Dedifferentiated amniotic fluid mesenchymal stem cell (primary cell): ENCODE measurements at regions not wholly inside any gene's neighbourhood (a gene's known extent, or its start where the extent isn't known, plus 50 kb on each side); places are given as distances from the start of the nearest gene placed in this dataset.
"Not testable (repeated sequence)": the region's sequence is repeated elsewhere in the genome, so short reads cannot be mapped to it uniquely, and the experiment has no call there.

Experiments
- DNase-seq: peaks from one replicate; pipeline ENCODE4 v3.0.0-alpha.2; 2016; ENCODE audit errors: extremely low spot score

DNA sequence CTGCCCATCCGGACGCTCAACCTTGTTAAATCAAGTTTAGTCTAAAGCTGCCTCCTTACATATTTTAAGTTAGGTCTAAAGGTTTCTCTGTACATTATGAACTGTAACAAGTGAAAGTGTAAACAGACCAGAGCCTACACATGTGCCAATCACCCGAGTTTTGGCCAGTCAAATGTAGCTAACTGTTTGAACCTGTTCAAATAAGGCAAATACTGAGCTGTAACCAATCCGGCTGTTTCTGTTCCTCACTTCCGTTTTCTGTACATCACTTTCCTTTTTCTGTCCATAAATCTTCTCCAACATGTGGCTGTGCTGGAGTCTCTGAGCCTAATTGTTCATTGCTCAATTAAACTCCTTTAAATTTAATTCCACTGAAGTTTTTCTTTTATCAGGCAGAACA lies 113.3 kb upstream of the SHISA3 start:
- no peak for DNase-seq

DNA sequence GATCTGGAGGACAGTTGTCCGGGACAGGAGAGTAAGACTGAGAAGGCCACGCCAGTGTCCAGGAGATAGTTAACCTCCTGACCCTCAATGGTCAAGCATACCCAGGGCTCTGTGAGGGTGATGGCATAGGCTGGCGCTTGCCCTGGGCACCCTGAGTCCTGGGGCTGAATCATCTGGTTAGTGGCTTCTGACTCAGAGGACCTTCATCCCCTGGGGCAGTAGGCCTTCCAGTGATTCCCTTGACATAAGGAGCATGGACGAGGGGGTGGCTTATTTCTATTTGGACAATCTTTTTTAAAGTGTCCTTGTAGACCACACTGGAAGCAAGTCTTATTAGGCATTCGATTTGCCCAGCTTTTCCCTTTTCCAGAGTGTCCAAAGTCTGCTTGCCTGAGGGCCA lies 108.4 kb upstream of the SHISA3 start:
- DNase-seq, result not testable (repeated sequence)

DNA sequence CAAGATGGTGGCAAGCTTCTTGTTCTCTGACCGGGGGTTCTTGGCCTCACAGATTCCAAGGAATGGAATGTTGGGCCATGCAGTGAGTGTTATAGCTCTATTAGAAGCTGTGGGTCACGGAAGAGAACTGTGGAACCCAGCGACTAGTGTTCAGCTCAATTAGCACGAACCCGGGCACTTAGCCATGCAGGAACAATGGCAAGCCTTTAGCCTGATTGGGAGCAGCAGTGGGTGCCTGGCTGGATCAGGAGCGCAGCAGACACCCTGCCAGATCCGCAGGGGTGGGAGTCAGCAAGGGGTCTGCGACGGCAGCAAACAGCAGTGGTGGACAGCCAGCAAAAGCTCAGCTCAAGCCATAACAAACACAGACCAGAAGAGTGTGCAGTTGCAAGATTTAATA lies 105.1 kb upstream of the SHISA3 start:
- not testable (repeated sequence) for DNase-seq

DNA sequence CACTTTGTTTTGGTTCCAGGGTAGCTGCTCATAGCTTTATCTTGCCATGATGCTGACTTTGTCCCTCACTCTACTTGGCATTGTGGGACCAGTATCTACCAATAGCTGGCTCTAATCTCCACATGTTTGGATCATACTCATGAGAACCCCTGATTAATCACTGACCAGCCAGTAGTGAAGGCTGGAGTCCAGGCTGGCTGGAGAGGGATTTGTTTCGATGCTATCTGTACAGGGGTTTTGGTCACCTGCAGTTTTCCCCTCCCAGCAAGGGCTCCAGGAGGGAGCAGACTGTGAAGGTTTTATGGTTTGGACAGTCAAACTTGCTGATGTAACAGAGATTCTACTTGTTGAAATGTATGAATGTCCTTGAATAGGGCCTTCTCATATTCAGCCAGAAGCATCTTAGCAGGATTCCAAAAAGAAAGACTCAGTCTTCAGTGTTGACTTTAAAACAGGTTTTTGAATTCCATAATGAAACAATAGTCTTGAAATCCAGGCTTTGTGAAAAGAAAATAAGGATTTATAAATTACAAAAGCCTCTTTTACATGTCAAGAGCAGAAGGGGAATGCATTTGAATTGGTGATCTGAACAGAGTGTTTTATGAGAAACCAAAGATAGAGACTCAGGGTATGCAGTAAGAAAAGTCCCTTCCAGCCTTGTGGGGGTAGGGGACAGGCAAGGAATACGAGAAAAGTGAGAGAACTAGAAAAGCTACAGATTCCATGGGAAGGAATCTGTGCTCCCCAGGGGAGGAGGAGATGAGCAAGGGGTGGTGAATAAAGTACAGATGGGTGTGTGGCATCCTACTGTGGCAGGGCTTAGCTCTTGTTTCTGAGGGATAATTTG lies 103.1 kb upstream of the SHISA3 start:
- DNase-seq, result no peak

DNA sequence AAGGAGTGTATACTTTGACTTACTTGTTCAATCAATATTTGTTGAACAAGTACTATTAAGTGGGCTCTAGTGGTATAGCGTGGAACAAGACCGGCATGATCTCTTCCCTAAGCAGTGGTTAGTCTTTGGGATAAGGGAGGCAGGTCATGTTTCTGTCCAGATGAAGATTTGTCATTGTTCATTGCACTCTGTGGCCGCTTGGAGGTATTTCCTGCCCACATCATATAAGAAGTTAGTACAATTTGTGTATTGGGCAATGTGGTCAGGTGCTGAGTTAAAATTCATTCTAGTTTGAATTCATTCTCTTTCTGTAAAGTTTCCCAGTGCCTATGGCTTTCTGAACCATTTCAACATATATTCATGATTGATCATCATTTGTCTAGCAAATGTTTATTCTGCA lies 101.1 kb upstream of the SHISA3 start:
- DNase-seq, result no peak

DNA sequence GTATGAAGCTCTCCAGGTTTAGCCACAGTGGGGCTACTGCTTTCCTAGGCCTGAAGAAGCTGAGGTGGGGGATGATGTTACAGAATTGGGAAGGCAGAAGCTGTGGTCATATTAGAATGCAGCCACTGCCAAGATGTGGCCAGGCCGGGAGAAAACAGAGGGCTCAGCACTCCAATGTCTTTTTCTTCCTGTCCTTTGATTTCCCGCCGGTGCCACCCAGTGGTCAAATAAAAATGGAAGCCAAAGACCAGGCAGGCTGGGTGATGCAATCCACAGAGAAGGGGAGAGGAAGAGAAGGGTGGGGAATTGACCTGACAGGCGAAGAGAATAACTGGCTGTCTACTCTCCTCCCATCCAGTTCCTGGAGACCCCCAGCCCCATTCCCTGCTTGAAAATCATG lies 94.9 kb upstream of the SHISA3 start:
- no peak for DNase-seq

DNA sequence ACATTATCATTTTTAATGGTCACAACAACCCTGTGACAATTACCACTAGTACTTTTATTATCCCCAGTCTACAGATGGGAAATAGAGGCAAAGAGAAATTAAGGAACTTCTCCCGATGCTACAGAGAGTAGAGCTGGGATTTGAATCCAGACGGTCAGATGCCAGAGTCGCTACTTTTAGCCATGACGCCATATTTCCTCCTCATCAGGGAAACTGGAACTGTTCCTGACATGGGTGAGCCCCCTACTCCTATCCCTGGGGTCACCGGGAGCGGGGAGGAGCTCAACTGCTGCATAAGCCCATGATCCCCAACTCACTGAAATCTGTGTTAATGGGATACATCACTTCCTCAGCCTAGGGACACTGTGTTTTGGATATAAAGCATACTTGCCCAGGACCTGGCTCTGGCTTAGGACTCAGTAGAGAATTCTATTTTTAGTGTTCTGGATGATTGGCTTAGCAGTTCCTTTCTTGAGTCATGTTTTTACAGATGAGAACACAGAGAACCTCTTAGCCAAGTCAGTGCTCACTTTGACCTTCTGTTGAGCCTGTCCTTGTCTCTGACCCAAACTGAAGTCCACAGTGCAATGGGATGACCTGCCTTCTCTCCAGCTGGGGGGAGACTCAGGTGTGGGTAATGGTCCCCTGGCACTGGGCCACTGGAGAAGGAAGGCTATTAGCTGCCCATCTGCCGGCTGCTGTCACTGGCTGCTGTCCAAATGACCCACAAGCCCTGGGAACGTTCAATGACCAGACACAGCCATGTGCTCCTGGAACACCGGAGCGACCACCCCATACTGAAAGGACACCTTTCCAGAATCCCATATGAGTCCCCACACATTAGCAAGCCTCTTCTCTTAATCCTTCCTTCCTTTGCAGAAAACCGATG lies 90.8 kb upstream of the SHISA3 start:
- no peak for DNase-seq

DNA sequence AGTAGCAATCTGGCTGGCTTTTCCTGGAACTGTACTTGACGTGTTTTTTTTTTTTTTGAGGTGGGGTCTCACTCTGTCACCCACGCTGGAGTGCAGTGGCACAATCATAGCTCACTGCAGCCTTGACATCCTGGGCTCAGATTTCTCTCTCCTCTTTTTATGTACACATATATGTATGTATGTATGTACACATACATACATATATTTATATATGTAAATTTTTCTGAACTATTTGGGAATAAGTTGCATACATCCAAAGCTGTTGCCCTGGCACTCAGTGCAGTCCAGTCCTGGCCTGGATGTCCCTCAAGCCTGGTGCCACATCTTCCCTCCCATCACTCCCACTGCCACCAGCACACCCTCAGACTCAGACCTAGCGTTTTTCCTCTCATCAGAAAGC lies 89.0 kb upstream of the SHISA3 start:
- DNase-seq, result no peak

DNA sequence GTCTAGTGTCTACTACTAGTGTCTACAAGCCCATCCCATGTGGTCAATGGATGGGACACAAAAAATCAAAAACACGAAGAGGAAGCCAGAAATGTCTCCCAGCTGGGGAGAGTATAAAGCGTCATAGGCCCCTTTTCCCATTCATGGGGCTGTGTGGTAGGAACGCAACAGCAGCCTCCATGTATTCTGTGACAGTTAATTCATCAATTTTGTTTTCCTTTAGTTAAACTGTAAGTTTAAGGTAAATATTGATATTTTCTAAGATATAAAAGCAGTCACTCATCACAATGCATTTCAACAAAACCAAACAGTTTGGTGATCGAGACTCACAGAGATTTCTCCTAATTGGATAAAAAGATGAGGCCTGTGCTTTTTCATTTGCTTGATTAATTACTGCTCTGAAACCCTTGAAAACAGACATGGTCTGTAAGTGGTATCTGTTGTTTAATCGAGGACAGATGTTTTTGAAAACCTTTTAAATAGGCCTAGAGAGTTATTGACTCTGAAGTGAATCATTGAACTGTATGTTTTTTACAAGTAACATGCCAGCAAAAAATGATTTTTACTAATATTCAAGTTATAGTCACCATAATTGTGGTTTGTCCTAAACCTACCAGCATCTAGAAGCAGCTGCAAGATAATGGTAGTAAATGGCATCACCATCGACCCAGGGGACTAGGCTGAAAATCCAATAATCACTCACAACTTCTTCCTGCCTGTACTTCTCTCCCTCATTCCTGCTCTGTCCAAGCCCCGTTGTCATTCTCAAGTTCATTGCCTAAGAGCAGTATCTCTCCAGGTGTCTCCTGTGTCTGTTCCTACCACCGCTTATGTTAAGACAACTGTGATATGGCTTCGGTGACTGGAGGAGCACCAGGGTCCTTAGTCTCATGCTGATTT lies 87.7 kb upstream of the SHISA3 start:
- no peak for DNase-seq

DNA sequence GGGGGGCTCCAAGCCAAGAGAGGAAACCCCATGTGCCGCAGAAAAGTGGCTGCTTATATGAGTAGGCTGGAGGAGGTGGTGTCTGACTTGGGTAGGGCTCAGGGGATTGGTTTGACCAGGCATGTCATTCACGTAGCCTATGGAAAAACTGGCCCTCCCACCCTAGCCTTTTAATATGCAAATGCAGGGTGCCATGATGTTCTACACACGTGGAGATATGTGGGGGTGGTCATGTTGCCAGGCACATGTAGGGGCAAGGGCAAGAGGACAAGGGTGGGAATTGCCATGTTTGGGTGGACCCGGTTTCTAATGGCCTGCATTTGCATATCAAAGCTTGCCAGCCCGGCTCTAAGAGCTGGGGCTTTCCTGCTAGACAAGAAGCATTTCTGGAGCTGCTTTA lies 86.9 kb upstream of the SHISA3 start:
- no peak for DNase-seq

DNA sequence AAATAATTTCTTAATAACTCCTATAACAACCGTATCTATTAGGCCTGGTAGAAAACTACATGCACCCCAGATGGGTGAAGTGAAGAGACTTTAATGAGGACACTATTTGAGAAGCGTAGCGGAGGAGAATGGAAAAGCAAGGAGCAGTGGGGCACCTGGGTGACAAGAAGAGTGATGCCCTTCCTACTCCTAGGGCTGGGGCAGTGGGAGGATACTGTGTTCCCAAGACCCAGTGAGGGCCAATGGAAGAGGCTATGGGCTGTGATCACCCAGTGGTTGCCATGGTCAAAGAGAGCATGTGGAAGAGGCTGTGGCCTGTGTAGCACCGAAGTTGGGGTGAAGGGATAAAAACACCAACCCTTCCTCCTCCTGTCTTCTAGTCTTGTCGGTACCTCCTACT lies 86.5 kb upstream of the SHISA3 start:
- DNase-seq, result no peak

DNA sequence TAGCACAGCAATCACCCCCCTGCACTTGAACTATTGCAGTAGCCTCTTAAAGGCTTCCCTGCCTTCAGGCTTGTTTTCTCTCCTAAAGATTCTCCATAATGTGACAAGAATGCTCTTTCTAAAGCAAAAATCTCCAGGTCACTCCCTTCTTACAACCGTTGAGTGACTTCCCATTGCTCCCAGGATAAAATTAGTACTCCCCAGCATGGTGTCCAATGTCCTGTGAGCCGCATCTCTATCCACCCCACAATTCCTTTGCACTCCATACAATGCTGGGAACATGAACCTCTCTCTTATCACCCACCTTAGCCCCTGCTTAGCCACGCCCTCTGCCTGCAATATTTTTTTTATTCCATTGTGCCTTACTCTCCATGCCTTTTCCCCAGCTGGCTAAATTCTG lies 85.7 kb upstream of the SHISA3 start:
- DNase-seq, result no peak

DNA sequence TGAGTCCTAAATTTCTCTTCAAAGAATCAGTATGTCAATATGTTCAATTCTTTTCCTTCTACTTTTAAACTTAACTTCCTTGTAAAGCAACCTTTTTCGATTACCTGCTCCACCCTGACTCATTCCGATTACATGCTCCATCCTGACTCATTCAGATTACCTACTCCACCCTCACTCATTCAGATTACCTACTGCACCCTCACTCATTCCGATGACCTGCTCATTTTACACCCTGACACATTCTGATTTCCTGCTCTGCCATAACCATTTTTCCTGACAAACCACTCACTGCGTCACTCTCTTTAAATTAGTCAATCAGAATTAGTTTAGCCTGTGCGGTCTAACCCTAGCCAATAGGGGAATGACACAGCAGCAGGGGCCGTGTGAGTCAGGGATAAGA lies 83.9 kb upstream of the SHISA3 start:
- not testable (repeated sequence) for DNase-seq

DNA sequence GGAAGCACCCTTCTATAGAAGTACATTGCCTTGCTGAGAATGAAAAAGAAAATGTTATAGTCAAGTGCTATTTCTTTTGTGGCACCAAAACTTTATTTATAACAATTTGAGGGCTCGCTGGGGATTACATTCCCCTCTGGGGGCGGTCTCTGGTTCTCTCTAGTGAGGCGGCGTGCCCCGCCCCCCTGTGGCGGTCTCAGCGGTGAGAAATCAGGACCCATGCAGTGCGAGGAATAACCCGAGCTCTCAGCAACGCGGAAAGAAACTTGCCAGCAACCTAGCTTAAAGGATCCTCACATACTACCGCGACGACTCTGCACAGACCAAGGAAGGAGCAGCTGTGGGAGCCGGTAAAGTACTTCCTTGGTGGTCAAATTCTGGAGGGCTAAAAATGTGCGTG lies 83.4 kb upstream of the SHISA3 start:
- DNase-seq, result no peak

DNA sequence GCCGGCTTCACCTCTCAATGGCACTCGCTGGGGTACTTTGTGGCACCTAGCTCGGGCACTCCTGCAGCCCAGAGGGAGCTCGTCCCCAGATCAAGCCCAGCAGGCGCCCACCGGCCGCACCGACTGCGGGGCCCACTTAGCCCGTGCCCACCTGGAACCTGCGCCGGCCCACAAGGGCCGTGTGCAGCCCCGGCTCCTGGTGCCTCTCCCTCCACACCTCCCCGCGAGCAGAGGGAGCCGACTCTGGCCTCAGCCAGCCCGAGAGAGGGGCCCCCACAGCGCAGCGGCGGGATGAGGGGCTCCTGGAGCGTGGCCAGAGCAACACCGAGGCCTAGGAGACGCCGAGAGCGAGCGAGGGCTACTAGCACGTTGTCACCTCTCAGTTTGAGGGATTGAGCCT lies 82.1 kb upstream of the SHISA3 start:
- no peak for DNase-seq

DNA sequence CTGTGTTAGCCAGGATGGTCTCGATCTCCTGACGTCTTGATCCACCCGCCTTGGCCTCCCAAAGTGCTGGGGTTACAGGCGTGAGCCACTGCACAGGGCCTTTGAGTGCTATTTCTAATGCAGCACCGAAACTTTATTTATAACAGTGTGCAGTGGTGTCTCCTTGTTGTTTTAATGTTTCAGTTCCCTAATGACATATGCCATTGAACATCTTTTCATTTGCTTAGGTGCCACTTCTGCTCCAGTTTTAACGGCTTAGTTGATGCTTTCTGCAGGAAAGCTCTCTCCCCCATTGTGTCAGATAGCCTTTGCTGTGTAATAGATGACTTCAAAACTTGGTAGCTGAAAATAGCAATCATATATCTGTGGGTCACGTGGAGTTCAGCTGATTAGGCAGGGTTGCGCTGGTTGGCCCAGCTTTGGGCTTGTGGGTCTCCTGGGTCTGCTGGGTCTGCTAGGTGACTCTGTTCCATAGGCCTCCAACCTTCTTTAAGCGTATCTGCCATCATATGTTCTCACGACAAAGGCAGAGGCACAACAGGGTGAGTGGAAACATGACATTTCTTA lies 76.4 kb upstream of the SHISA3 start:
- no peak for DNase-seq

DNA sequence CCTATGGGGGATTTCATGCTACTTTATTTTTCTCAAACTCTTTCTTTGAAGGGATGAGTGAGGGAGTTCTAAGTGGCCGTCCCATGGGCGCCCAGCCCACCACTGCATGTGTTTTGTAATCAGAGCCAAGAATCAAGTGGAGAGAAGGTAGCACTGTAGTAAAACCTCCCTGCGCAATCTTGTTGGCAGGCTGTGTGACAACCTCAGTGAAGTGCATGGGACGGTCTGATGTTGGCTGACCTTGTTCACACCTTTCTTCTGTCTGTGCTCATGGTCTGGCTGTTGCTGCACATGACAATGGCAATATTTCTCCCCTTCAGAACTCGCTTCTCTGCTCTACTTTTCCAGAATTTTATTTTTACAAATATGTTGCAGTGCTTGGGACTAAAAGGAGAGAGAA lies 71.2 kb upstream of the SHISA3 start:
- DNase-seq, result no peak

DNA sequence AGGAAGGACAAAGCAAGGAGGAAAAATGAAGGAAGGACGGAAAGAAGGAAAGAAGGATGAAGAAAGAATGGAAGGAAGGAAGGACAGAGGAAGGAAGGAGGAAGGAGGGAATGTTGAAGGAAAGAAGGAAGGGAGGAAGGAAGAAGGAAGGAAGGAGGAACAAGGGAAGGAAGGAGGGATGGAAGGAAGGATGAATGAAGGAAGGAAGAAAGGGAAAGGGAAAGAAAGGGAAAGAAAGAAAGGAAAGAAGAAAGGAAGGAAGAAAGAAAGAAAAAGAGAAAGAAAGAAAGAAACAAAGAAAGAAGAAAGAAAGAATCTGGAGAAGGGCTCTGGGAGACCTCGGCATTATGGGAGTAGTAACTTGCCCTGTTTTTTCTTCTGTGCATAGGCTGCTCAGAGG lies 70.8 kb upstream of the SHISA3 start:
- DNase-seq, result no peak

DNA sequence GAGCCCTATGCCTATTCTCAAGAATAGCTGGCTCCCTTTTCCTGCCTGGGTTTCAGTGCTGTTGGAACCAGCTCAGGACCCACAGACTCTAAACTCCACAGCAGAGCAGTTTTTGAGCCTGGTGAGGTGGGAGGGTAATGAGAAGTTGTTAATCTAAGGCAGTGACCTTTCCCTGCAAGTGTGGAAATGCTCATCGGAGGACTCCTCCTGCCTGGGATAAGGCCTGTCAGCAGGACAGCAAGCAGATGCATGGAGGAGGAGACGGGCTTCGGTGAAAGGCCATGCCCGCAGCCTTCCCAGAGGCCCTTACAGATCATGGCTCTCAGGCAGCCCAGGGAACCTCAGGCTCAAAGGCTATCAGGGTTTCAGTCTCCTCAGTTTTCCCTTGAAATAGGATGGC lies 70.0 kb upstream of the SHISA3 start:
- DNase-seq, result no peak

DNA sequence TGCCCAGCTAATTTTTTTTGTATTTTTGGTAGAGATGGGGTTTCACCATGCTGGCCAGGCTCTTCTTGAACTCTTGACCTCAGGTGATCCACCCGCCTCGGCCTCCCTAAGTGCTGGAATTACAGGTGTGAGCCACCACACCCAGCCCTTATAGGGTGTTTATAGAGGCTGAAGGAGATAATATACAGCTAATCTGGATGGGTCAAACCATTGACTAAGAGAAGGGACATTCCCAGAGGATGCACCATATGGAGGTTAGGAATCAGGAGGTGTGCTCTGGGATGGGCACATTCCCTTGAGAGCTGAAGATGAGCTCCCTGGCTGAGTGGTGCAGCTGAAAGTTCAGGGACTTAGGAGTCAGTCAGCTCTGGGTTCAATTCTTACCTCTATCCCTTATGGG lies 68.3 kb upstream of the SHISA3 start:
- no peak for DNase-seq

DNA sequence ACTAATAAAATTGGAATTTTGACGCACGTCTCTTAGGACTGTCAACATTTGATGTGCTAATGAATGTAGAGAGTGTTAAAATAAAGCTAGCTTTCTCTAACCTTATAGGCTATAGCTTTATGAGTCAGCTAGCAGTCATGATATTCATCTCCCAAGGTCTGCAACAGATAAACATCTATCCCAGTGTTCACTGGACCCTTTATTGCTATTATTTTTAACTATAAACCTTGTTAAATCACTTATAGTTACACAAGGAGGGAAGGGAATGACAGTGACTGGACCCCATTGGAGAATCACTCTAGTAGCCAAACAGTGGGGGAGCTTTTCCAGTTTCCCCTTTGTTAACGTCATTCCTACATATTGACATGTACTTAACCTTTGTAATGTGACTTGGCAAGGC lies 67.9 kb upstream of the SHISA3 start:
- DNase-seq, result no peak
